HG02973 (cell line): ENCODE measurements at regions not wholly inside any gene's neighbourhood (a gene's known extent, or its start where the extent isn't known, plus 50 kb on each side); places are given as distances from the start of the nearest gene placed in this dataset.
"Not testable (repeated sequence)": the region's sequence is repeated elsewhere in the genome, so short reads cannot be mapped to it uniquely, and the experiment has no call there.

Experiments used
- ATAC-seq: cut with Tn5 transposase; IDR thresholded peaks from one replicate; pipeline ENCODE4 v1.9.1; 2021; ENCODE audit warnings: moderate library complexity; ENCODE audit not compliant: unreplicated experiment

DNA sequence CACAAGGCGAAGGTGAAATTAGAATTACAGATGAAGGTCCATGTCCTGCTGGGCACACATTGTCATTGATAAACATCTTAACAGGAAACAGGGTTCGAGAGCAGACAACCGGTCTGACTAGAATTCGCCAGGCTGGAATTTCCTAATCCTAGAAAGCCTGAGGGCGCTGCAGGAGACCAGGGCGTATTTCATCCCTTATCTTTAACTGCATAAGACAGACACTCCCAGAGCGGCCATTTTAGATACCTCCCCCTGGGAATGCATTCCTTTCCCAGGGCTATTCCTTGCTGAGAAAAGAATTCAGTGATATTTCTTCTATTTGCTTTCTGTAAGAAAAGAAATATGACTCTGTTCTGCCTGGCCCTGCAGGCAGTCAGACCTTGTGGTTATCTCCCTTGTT lies 357.7 kb downstream of the FAM170A start:
- not testable (repeated sequence) for ATAC-seq

- ATAC-seq = no peak
These were observed 362.3 kb downstream of the FAM170A start for GRCh38 chr5:119991625-119992024.

- ATAC-seq = no peak
These were observed 366.8 kb downstream of the FAM170A start for GRCh38 chr5:119996128-119996527.

DNA sequence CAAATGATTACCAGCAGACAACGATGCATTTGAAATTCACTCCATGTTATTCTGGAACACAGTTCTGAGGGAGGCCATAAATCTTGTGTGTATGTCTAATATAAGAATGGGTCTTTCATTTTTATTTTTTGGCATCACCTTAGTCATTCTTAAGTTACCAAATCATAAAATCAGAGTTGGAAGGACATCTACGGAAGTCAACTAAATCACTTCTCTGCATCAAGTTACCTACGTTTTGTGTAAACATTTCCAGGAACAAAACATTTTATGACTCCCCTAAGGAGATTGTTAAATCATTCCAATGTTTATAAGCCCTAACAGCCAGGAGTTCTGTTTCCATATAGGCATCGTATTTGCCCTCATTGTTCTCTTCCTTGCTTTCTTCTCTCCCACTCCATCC lies 378.2 kb downstream of the FAM170A start:
- ATAC-seq = no peak

- ATAC-seq = no peak
These were observed 383.1 kb downstream of the FAM170A start for GRCh38 chr5:120012431-120012830.

- no peak for ATAC-seq
These were observed 385.2 kb downstream of the FAM170A start for GRCh38 chr5:120014535-120014934.

GRCh38 chr5:120016717-120017382 lies 387.5 kb downstream of the FAM170A start:
- no peak for ATAC-seq

GRCh38 chr5:120017513-120017912 lies 388.2 kb downstream of the FAM170A start:
- ATAC-seq = no peak

- no peak for ATAC-seq
These were observed 405.8 kb downstream of the FAM170A start for GRCh38 chr5:120035181-120035580.

- no peak for ATAC-seq
These were observed 406.6 kb downstream of the FAM170A start for GRCh38 chr5:120035815-120036577.

DNA sequence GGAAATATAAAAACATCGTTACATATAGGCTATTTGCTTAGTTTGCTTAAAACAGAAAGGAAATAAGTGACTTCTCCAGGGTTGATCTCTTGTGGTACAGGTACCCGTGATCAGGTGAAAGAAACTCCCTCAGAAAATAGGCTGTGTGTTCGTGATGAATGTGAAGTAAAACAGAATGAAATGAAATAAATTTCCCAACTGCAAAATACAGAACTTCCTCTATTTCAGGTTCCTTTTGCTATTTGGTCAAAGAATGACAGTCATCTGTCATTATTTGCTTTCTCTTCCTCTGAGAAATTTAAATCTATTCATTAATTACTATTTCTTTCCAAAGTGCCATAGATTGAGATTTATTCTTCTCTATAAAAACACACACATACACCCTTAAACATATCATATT lies 408.1 kb downstream of the FAM170A start:
- no peak for ATAC-seq

- ATAC-seq = no peak
These were observed 409.8 kb downstream of the FAM170A start for GRCh38 chr5:120039111-120039510.

- ATAC-seq = no peak
These were observed 414.1 kb downstream of the FAM170A start for GRCh38 chr5:120043431-120043830.

DNA sequence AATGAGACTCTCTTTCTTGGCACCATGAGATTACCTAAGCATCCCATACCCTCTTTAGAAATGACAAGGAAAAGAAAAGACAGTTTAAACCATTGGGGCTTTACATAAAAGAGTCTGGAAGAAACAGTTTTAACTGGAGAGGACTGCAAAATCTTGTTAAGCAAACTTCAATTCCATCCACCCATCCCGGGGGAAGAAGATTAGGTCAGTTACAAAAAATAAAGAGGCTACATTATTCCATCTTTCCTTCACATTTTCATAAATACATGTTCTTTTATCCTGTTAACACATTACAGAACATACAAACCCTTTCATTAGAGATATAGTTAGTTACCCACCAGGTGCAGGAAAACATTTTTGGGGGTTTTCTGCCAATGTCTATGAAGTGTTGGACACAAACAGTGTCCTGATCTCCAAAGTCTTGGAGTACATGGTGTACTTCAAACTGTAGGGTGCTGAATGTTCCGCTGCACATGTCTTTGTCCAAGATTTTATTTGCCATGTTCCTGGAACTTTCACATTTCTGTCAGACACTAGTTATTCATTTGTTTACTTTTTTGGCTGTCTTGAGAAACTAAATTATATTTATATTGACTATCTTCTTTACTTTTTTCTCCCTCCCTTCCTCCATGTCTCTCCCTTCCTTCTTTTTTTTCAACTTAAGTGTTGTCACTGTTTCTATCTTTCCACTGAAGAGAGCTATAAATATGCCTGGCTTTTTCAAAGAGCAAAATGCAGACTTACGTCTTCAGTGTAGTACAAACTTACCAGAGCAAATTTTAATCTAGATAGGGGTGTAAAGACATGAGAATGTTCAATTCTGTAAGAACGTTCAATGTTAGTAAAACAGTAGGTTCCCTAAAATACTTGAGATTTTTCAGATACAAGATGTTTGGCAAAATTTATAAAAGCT lies 410.9 kb upstream of the PRR16 start:
- no peak for ATAC-seq

- no peak for ATAC-seq
These were observed 410.3 kb upstream of the PRR16 start for GRCh38 chr5:120053841-120054240.

DNA sequence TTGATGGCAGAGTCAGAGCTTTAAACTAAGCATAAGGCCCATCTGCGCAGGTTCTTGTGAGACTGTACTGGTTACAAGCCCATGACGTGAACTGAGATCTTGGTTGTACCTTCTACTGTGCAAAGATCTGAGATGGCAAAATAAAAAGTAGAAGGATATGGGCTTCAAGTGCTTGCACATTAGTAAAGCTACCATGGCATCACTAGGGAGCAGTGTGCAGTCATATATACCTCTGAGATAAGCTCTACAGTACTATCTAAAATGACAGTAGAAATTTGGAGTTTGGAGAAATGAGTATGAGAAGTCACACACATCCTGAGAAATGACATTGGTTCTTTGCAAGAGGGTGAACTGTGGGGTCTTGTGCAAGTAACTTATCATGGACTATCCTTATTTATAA lies 408.2 kb upstream of the PRR16 start:
- no peak for ATAC-seq

- ATAC-seq = no peak
These were observed 401.6 kb upstream of the PRR16 start for GRCh38 chr5:120062515-120062917.

- no peak for ATAC-seq
These were observed 391.9 kb upstream of the PRR16 start for GRCh38 chr5:120072068-120072761.

DNA sequence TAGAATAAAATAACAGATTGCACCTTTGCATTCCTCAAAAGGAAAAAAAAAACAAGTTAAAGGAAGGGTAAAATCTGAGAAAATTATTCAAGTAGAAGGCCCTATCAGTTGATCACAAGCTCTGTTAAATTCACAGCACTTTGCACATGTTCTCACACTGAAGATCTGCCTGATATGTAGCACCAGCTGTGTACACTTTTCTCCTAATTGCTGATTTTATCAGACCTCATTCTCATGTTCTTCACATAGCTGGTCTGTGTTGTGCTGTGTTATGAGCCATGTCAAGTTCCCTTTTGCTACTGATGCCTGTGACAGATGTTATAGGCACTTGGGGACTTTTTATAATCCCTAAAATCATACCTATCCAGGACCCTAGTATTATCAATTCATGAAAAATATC lies 390.4 kb upstream of the PRR16 start:
- ATAC-seq = no peak

DNA sequence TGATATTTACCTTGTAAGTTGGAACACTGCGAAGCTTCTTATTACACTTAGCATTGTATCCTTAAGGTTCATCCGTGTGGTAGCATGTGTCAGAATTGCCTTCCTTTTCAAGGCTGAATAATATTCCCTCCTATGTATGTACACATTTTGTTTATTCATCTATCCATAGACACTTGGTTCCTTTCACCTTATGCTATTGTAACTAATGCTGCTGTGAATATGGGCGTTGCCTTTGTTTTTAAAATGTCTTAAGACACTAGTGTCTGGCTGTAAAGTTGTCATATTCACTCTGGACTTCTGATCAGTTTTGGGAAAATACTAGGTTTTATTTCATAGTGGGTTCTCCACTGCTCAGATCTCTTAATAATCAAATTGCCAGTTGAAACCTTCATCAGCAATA lies 383.3 kb upstream of the PRR16 start:
- no peak for ATAC-seq
